GM13976 (cell line): ENCODE measurements at regions not wholly inside any gene's neighbourhood (a gene's known extent, or its start where the extent isn't known, plus 50 kb on each side); places are given as distances from the start of the nearest gene placed in this dataset.

Experiments used
- DNase-seq: peaks from one replicate; pipeline ENCODE4 v3.0.0; 2012; ENCODE audit warnings: low spot score
- CTCF ChIP-seq: IDR thresholded peaks from 2 replicates; pipeline ENCODE4 v1.5.1; 2012; ENCODE audit warnings: borderline replicate concordance, mild to moderate bottlenecking; ENCODE audit not compliant: insufficient read depth; ENCODE audit errors: extremely low read depth, missing control alignments, control extremely low read depth
- in situ Hi-C: fragments of 300-500 bp; cut with MboI; formaldehyde crosslinking; loops from one replicate; pipeline ENCODE4 v1.12.0; 2022; ENCODE audit warnings: low sequenced_read_pairs, mixed read lengths, inconsistent platforms; ENCODE audit not compliant: unreplicated experiment

- in situ Hi-C loops: no loop called here
- TF ChIP-seq CTCF: no peak
- DNase-seq: no peak
Observed at GRCh38 chr12:22967171-22967570, 342.2 kb downstream of the ETNK1 start.

GRCh38 chr12:22969521-22969920 lies 344.6 kb downstream of the ETNK1 start:
- in situ Hi-C loops: no loop called here
- DNase-seq: no peak
- no peak for TF ChIP-seq CTCF

GRCh38 chr12:22971247-22971646 lies 346.3 kb downstream of the ETNK1 start:
- in situ Hi-C loops: no loop called here
- no peak for DNase-seq
- no peak for TF ChIP-seq CTCF

GRCh38 chr12:22971701-22972191 lies 346.8 kb downstream of the ETNK1 start:
- in situ Hi-C loops: no loop called here
- TF ChIP-seq CTCF: no peak
- DNase-seq: no peak

GRCh38 chr12:22974865-22975264 lies 349.9 kb downstream of the ETNK1 start:
- no peak for TF ChIP-seq CTCF
- no peak for DNase-seq
- in situ Hi-C loops: no loop called here

GRCh38 chr12:22978962-22979361 lies 354.0 kb downstream of the ETNK1 start:
- no peak for DNase-seq
- no peak for TF ChIP-seq CTCF
- in situ Hi-C loops: no loop called here
